Adrenal gland (tissue), 5 donors: ENCODE measurements at regions not wholly inside any gene's neighbourhood (a gene's known extent, or its start where the extent isn't known, plus 50 kb on each side); places are given as distances from the start of the nearest gene placed in this dataset.

Experiments
- POLR2A ChIP-seq, 2 donors: fragments of 450-650 bp; IDR thresholded peaks; one replicate each; pipeline ENCODE4 v1.6.1; 2017; ENCODE audit warnings: antibody characterized with exemption in 2 of 2, mild to moderate bottlenecking in 2 of 2, moderate library complexity in 1 of 2
- TF ChIP-seq, protein P1 (sequence below), 6 experiments: fragments of 450-650 bp in 4 of 6; fragments of 200-600 bp in 2 of 6; sonication (generic) in 1 of 6; IDR thresholded peaks; 1 replicate in 5 of 6; 2 replicates in 1 of 6; pipeline versions ENCODE4 v1.5.1 to v1.8.0; 2016 to 2021; ENCODE audit warnings: antibody characterized with exemption in 6 of 6, mild to moderate bottlenecking in 2 of 6, moderate library complexity in 1 of 6
- donor health status: DM: no; HTN: no; CAD: no.

DNA sequence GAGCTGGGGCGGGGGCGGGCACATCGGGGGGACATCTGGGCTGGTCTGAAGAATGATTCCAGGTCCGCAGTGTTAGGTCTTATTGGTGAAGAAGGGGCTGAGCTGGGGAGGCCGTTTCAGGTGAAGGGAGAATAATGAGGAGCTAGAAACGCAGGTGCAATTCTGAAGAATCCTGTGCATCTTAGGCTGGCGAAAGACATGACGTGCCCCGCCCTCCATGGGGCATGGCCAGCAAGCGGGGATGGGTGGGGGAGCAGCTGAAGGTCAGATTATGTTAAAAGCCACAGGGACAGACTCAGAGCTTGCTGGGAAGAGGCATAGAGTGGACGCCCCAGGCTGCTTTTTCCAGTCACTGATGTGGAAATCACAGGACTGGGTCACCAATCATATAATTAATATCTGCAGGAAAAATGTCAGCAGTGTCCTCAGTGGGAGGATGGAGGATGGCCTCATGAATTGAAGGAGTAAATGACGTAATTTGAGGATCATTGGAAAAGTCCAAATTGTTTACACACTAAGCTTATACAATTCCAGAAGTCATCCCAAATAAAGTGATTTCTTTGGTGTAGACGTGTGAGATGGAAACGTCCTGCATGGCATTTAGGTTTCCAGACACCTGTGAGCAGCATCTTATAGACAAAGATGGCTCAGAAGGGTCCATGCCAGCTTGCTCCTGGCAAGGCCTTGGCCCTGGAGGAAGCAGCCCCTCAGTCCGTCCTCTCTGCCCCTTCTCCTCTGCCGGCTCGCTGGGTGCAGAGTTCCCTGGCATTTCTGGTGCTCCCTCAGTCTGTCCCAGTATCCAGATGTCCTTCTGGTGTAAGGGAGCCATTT is 109.6 kb upstream of the FRMD1 start:
- TF ChIP-seq, protein P1, sequence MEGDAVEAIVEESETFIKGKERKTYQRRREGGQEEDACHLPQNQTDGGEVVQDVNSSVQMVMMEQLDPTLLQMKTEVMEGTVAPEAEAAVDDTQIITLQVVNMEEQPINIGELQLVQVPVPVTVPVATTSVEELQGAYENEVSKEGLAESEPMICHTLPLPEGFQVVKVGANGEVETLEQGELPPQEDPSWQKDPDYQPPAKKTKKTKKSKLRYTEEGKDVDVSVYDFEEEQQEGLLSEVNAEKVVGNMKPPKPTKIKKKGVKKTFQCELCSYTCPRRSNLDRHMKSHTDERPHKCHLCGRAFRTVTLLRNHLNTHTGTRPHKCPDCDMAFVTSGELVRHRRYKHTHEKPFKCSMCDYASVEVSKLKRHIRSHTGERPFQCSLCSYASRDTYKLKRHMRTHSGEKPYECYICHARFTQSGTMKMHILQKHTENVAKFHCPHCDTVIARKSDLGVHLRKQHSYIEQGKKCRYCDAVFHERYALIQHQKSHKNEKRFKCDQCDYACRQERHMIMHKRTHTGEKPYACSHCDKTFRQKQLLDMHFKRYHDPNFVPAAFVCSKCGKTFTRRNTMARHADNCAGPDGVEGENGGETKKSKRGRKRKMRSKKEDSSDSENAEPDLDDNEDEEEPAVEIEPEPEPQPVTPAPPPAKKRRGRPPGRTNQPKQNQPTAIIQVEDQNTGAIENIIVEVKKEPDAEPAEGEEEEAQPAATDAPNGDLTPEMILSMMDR (IDR thresholded peaks at IDR 0.05): no peak
- TF ChIP-seq POLR2A (IDR thresholded peaks at IDR 0.05): no peak
